ENCODE measurements at regions not wholly inside any gene's neighbourhood (a gene's known extent, or its start where the extent isn't known, plus 50 kb on each side); places are given as distances from the start of the nearest gene placed in this dataset.

DNA sequence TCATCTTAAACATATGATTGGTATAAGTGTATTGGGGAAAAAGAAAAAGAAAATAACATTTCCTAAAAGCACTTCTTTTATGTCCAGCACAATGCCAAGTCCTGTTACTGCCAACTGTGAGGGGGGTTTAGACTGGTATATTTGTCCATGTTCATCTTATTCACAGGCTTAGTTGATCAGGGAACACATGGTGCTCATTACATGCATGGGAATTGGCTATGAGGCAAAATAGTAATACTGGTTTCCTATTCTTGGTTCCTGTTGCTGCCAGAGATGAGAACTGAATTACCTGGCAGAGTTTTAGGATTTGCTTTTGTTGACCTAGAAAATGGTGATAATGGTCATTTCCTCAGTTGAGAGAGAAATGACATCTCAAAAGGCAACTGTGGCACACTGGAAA, 398.8 kb downstream of the DUSP10 start:
- no peaks in the 10 kb centered on the region for H3K4me1 ChIP-seq (ENCODE audit: insufficient read depth)
- H3K79me2 ChIP-seq (ENCODE audit: insufficient read depth): no peaks in the 10 kb centered on the region
- TF ChIP-seq EZH2phosphoT487 (IDR thresholded peaks at IDR 0.05; ENCODE audit: insufficient read depth, low read depth): no peak
- TF ChIP-seq EZH2 (IDR thresholded peaks at IDR 0.05; ENCODE audit: insufficient read depth, poor library complexity, severe bottlenecking): no peak
- no peak for DNase-seq
- no peaks in the 10 kb centered on the region for H4K20me1 ChIP-seq (ENCODE audit: insufficient read depth)
- H3K36me3 ChIP-seq (ENCODE audit: low read depth): no peaks in the 10 kb centered on the region
- H3K9me3 ChIP-seq (ENCODE audit: low read depth): no peaks in the 10 kb centered on the region
- in situ Hi-C loops (cut with MboI): no loop called here
- no peaks in the 10 kb centered on the region; the same call in 1 of the 2 replicates for H3K9me2 ChIP-seq (ENCODE audit: insufficient read depth)
- H3K27me3 ChIP-seq (replicated peaks; ENCODE audit: insufficient read depth): no peaks in the 10 kb centered on the region
- H3K4me3 ChIP-seq: no peak overlapping the region
- no peak overlapping the region for H2AFZ ChIP-seq
- H3F3A ChIP-seq (ENCODE audit: insufficient read depth): no peaks in the 10 kb centered on the region
- no peak overlapping the region for H3K4me2 ChIP-seq (ENCODE audit: unreplicated experiment)
- no peak overlapping the region for H3K9ac ChIP-seq
- no peak overlapping the region for H3K27ac ChIP-seq

DNA sequence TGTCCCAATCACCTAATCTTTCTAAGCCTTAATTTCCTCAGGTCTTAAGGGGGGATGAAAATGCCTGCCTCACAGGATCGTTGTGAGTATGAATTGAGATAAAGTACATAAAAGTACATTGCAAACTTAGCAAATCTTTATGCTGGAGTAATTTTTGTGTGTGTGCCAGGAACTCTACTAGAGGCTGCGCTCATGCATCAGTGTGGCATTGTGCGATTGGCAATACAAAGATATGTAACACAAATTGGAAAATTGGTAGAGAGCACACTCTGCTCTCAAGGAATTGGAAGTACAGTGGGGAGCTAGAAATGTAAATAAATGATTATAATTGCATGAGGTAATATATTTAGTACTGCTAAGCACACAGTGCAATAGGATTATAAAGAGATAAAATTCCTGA, 398.3 kb downstream of the DUSP10 start:
- Histone ChIP-seq H3K36me3 (ENCODE audit: low read depth) (no peaks in the 10 kb centered on the region), H4K20me1 (ENCODE audit: insufficient read depth) (no peaks in the 10 kb centered on the region), H3K9ac (no peak overlapping the region), H2AFZ (no peak overlapping the region), H3K27ac (no peak overlapping the region), H3K9me3 (ENCODE audit: low read depth) (no peaks in the 10 kb centered on the region), H3K4me3 (no peak overlapping the region), H3K79me2 (ENCODE audit: insufficient read depth) (no peaks in the 10 kb centered on the region), H3K27me3 (replicated peaks; ENCODE audit: insufficient read depth) (no peaks in the 10 kb centered on the region), H3K4me2 (ENCODE audit: unreplicated experiment) (no peak overlapping the region), H3K4me1 (ENCODE audit: insufficient read depth) (no peaks in the 10 kb centered on the region), H3K9me2 (ENCODE audit: insufficient read depth) (no peaks in the 10 kb centered on the region; the same call in 1 of the 2 replicates), H3F3A (ENCODE audit: insufficient read depth) (no peaks in the 10 kb centered on the region)
- WGBS, 2 experiments (ENCODE audit: low coverage in 1 of 2, low lambda C conversion rate in 2 of 2, missing lambda C conversion rate in 2 of 2): 77 to 80% methylated on average over 3 of the region's 3 CpGs
- no peak for DNase-seq
- no peak for TF ChIP-seq EZH2 (IDR thresholded peaks at IDR 0.05; ENCODE audit: insufficient read depth, poor library complexity, severe bottlenecking)
- TF ChIP-seq EZH2phosphoT487 (IDR thresholded peaks at IDR 0.05; ENCODE audit: insufficient read depth, low read depth): no peak
- in situ Hi-C loops (cut with MboI): no loop called here

DNA sequence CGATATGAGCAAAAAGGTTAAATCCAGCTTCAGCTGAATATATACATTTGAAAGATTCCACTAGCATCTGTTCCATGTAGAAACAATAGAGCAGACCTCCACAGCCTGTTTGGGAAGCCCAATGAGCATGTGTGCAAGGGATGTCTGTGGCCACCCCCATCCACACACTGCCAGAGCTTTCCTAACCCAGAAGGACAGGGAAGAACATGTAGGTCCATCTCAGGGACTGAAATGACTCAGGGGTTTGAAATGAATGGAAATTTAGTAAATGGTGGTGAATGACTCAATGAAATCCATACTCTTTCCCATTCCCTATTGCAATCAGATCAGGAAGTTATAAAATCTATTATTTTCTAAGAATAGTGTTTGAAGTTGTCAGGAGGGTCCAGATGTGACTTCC, 397.2 kb downstream of the DUSP10 start:
- Histone ChIP-seq H3K9me3 (ENCODE audit: low read depth) (no peaks in the 10 kb centered on the region), H3K79me2 (ENCODE audit: insufficient read depth) (no peaks in the 10 kb centered on the region), H3K9ac (no peak overlapping the region), H4K20me1 (ENCODE audit: insufficient read depth) (no peaks in the 10 kb centered on the region), H3K4me2 (ENCODE audit: unreplicated experiment) (no peak overlapping the region), H3K36me3 (ENCODE audit: low read depth) (no peaks in the 10 kb centered on the region), H3K4me3 (no peak overlapping the region), H3K4me1 (ENCODE audit: insufficient read depth) (no peaks in the 10 kb centered on the region), H3K9me2 (ENCODE audit: insufficient read depth) (no peaks in the 10 kb centered on the region; the same call in 1 of the 2 replicates), H2AFZ (no peak overlapping the region), H3K27me3 (replicated peaks; ENCODE audit: insufficient read depth) (no peaks in the 10 kb centered on the region), H3F3A (ENCODE audit: insufficient read depth) (no peaks in the 10 kb centered on the region), H3K27ac (no peak overlapping the region)
- 50 to 63% methylated on average over 1 of the region's 1 CpG for WGBS, 2 experiments (ENCODE audit: low coverage in 1 of 2, low lambda C conversion rate in 2 of 2, missing lambda C conversion rate in 2 of 2)
- in situ Hi-C loops (cut with MboI): no loop called here
- peak; percentile 43 for DNase-seq
- TF ChIP-seq EZH2 (IDR thresholded peaks at IDR 0.05; ENCODE audit: insufficient read depth, poor library complexity, severe bottlenecking) (no peak), EZH2phosphoT487 (IDR thresholded peaks at IDR 0.05; ENCODE audit: insufficient read depth, low read depth) (no peak)

DNA sequence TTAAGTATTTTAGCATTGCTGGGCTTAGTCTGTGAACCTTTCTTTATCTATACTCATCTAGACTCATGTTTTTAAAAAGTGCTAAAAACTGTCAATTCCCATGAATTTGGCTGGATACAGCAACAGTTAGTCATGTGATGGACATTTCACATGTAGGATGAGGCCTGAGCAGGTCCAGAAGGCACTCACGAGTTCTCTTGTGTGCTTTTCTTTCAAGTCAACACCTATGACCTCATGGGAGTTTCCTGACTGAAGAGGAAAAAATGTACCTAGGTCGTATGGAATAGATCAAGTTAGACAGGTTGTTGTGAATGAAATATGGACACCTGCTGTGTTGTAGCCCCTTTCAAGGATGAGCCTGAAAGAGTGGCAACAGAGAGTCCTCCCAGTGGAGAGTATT, 394.2 kb downstream of the DUSP10 start:
- Histone ChIP-seq H3K9me3 (ENCODE audit: low read depth) (no peaks in the 10 kb centered on the region), H3F3A (ENCODE audit: insufficient read depth) (no peaks in the 10 kb centered on the region), H3K36me3 (ENCODE audit: low read depth) (no peaks in the 10 kb centered on the region), H3K79me2 (ENCODE audit: insufficient read depth) (no peaks in the 10 kb centered on the region), H3K27ac (no peak overlapping the region), H3K9me2 (ENCODE audit: insufficient read depth) (no peaks in the 10 kb centered on the region), H3K27me3 (replicated peaks; ENCODE audit: insufficient read depth) (no peaks in the 10 kb centered on the region), H3K4me3 (no peak overlapping the region), H3K9ac (no peak overlapping the region), H3K4me1 (ENCODE audit: insufficient read depth) (0 out of 2 replicates have a peak, but pooled peaks cover 7% of the 10 kb centered on the region), H4K20me1 (ENCODE audit: insufficient read depth) (no peaks in the 10 kb centered on the region), H2AFZ (no peak overlapping the region), H3K4me2 (ENCODE audit: unreplicated experiment) (no peak overlapping the region)
- in situ Hi-C loops (cut with MboI): no loop called here
- TF ChIP-seq EZH2 (IDR thresholded peaks at IDR 0.05; ENCODE audit: insufficient read depth, poor library complexity, severe bottlenecking) (no peak), EZH2phosphoT487 (IDR thresholded peaks at IDR 0.05; ENCODE audit: insufficient read depth, low read depth) (no peak)
- DNase-seq: no peak
- 86 to 89% methylated on average over 2 of the region's 2 CpGs for WGBS, 2 experiments (ENCODE audit: low coverage in 1 of 2, low lambda C conversion rate in 2 of 2, missing lambda C conversion rate in 2 of 2)

DNA sequence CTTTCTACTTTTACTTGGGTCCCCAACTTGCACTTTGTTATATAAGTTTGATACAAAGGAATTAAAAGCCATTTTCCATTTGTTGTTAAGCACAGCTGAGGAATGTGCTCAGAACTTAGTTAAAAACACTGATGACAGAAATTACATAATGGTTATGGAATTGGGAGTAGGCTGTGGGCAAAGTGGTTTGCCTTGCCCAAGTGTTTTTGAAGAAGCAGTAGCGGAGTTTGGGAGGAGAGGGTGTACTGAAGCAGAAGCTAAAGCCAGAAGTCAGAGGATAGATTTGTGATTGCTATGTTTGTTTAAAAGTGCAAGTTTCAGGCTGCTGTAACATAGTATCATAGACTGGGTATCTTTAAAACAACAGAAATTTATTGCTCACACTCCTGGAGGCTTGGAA, 391.8 kb downstream of the DUSP10 start:
- Histone ChIP-seq H3K79me2 (ENCODE audit: insufficient read depth) (no peaks in the 10 kb centered on the region), H3K9ac (no peak overlapping the region), H3K36me3 (ENCODE audit: low read depth) (no peaks in the 10 kb centered on the region), H4K20me1 (ENCODE audit: insufficient read depth) (no peaks in the 10 kb centered on the region), H3K27ac (no peak overlapping the region), H3F3A (ENCODE audit: insufficient read depth) (no peaks in the 10 kb centered on the region), H2AFZ (no peak overlapping the region), H3K4me2 (ENCODE audit: unreplicated experiment) (no peak overlapping the region), H3K27me3 (replicated peaks; ENCODE audit: insufficient read depth) (no peaks in the 10 kb centered on the region), H3K4me3 (no peak overlapping the region), H3K9me3 (ENCODE audit: low read depth) (no peaks in the 10 kb centered on the region), H3K4me1 (ENCODE audit: insufficient read depth) (0 out of 2 replicates have a peak, but pooled peaks cover 7% of the 10 kb centered on the region), H3K9me2 (ENCODE audit: insufficient read depth) (no peaks in the 10 kb centered on the region)
- WGBS, 2 experiments (ENCODE audit: low coverage in 1 of 2, low lambda C conversion rate in 2 of 2, missing lambda C conversion rate in 2 of 2): 60 to 89% methylated on average over 1 of the region's 1 CpG
- TF ChIP-seq EZH2 (IDR thresholded peaks at IDR 0.05; ENCODE audit: insufficient read depth, poor library complexity, severe bottlenecking) (no peak), EZH2phosphoT487 (IDR thresholded peaks at IDR 0.05; ENCODE audit: insufficient read depth, low read depth) (no peak)
- in situ Hi-C loops (cut with MboI): no loop called here
- peak; percentile 16 for DNase-seq
